GM18909 (cell line): ENCODE measurements at regions not wholly inside any gene's neighbourhood (a gene's known extent, or its start where the extent isn't known, plus 50 kb on each side); places are given as distances from the start of the nearest gene placed in this dataset.

ENCODE experiments used
- ATAC-seq: cut with Tn5 transposase; IDR thresholded peaks from one replicate; pipeline ENCODE4 v1.9.1; 2021; ENCODE audit warnings: mild to moderate bottlenecking; ENCODE audit not compliant: unreplicated experiment, poor library complexity

GRCh38 chr22:49721211-49721763, 106.4 kb downstream of the BRD1 start:
- no peak for ATAC-seq

GRCh38 chr22:49720279-49720959, 107.3 kb downstream of the BRD1 start:
- ATAC-seq: no peak

DNA sequence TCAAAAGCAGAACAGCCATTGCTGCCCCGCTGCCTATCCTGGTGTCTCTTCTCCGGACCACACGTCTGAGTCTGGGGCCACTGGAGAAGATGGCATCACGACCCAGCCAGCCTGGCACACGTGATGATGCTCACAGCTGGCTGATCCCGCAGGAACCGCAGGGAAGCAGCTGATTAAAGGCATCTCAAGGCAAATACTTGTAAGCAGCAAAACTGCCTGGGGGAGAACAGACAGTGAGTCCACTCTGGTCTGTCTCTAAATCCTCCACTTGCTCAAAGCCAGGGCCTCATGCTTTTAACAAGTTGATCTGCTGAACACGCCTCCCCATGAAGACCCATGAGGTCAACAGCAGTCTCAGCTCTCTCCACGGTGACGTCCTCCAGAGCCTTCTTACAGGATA, 108.6 kb downstream of the BRD1 start:
- ATAC-seq: no peak

GRCh38 chr22:49718396-49718795, 109.3 kb downstream of the BRD1 start:
- ATAC-seq: no peak

DNA sequence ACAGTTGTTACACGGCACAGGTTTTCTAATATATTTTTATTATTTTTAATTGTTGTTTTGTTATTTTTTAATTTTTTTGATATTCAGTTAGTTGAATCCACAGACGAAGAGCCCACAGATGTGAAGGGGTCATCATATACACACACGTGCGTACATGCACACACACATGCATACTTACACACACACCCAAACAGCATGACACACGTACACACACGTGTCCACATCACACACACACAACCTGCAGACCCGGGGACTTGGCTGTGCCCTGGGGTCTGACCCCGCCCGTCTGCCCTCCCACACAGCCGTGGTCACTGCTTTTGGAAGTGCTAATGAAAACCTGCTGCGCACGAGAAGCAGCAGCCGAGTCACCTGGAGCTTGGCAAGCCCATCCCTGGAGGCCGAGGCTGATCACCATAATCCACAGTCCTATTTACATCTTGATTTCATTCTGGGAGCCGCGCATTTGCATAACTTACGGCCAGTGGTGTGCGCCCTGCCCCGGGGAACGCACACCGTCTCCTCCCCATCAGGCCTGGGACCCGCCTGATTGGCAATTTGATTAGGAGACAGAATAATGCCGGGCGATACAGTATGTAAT, 110.3 kb downstream of the BRD1 start:
- no peak for ATAC-seq

DNA sequence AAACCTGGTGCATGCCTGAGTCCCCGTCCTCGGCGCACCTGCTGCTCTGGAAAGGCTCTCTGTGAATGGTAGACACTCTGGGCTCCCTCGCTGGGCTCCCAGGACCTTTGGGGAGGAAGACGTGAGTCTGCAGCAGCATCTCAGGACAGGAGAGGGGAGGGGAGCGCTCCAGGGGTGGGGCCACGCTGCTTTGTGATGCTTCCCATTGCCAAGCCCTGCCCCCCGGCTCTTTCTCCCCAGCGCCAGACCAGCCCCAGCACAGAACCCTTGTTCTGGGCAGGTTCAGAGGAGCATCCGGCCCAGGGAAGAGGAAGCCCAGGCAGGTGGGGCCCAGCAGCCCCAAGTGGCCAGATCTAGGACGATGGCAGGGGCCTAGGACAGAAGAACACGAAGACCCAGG, 111.2 kb downstream of the BRD1 start:
- ATAC-seq: no peak

GRCh38 chr22:49715450-49715849, 112.2 kb downstream of the BRD1 start:
- ATAC-seq: no peak

DNA sequence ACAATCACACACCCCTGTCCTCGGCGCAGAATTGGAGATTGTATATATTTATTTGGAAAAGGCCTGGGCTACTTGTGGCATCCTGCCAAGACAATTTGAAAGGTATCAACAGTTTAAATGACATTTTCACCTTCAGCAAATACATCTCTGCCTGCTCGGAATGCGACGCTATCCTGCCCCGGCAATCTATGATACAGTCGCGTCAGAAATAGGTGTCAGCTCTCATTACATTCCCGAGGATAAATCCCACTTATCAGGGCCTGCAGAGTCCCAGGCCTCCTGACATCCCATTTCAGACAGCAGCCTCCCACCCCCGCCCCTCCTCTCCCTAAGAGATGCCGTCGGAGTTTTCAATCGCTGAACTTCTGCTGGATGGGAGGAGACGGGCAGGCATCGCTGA, 114.7 kb downstream of the BRD1 start:
- no peak for ATAC-seq

DNA sequence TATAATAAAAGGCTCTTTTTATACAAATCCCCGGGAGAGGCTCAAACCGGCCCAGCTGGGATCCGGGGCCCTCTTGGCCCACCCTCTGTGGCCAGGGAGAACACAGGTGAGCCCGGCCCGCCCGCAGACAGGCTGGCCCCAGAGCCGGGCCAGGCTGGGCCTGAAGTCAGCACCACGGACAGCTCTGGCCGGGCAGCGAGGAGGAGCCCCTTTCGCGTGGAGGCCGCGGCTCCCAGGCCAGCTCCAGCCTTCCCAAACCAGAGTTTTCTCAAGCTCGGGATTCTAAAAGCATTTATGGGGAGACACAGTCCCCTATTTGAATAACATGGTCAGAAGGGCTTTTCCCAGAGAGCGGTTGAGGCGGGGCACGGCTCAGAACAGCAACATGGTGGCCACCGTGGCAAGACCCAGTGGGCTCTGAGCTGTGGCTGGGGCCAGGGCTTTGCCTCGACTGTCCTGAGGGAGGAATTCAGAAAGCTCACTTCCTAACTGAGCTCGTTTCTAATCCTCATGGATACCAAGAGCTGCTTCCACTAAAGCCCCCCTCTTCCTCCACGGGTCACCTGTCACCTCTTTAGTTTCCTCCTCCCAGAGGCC, 115.4 kb downstream of the BRD1 start:
- no peak for ATAC-seq

DNA sequence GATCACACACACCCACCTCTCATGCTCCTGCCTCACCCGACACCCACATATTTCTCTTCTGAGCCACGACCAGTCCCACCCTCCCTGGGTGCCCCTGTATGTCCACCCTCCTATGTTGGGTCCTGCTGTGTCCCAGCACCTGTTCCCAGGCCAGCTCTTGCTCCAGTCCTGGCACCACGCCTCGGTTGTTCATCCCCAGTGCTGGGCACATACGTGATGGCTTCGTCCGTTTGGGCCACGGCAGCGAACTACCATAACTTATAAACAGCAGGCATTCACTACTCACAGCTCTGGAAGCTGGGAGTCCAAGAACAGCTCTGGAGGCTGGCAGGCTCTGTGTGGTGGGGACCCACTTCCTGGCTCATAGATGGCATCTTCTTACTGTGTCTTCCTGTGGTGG, 116.9 kb downstream of the BRD1 start:
- ATAC-seq: no peak

- no peak for ATAC-seq
Observed at GRCh38 chr22:49709464-49709863, 118.2 kb downstream of the BRD1 start.

DNA sequence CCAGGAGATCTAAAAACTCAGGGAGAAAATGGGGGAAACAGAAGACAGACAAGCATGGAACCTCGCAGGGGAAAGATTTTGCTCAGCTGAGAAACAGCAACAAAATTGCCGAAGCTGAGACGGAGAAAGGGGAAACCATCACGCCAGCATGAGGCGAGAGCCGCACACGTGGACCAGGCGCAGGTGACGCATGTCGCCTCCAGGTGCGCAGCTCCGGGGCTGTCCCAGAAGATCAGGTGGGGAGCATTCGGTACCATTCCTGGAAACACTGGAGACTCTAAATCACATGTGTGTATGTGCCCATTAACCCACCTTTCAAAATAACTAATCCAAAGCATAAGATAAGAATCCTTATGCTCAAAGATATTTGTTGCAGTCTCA, 121.7 kb downstream of the BRD1 start:
- no peak for ATAC-seq

DNA sequence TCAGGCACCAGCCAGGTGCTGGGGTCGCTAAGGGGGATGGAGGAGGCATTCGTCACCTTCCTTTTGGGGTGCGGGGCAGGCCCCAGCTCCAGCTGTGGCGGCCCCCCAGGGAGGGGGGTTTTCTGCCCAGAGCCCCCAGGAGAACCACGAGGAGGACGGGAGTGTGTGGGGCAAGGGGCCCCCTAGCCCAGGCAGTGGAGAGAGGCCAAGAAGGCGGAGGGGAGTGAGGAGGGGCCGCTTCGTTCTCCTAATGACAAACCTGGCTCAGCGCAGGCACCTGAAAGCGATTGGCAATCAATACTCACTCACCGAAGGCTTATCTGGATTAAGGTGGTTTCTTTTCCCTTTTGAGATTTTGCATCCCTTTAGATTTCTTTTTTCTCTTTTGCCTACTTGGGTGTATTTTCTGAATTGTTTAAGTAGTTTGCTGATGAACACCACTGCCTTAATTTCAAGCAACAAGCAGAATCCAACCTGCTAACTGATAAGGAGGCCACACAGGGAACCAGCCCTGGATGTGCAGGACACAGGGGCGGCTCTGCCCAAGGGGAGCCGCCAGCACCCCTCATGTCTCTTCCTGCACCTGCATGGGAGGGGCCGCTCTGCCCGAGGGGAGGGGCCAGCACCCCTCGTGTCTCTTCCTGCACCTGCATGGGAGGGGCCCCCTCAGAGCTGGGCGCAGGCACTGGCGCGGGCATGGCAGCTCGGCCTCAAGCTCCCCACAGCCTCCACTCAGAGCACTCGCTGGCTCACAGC, 122.3 kb downstream of the BRD1 start:
- ATAC-seq: no peak

- ATAC-seq: no peak
Observed at GRCh38 chr22:49704345-49705215, 123.1 kb downstream of the BRD1 start.

DNA sequence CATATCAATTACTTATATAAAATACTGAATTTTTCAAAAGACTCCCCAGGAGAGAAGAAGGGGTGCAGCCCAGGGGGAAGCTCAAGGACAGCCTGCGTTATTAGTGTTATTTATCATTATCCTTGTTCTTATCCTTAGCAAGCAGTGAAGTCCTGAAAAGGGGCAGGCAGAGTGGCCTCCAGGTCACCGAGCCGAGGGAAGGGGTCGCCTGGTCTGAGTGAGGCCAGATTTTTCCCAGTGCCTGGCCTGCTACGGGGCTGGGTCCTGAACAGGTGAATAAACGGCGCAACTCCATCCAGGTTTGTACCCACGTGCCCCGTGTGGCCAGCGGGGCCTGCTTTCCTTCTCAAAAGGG, 123.7 kb downstream of the BRD1 start:
- no peak for ATAC-seq

DNA sequence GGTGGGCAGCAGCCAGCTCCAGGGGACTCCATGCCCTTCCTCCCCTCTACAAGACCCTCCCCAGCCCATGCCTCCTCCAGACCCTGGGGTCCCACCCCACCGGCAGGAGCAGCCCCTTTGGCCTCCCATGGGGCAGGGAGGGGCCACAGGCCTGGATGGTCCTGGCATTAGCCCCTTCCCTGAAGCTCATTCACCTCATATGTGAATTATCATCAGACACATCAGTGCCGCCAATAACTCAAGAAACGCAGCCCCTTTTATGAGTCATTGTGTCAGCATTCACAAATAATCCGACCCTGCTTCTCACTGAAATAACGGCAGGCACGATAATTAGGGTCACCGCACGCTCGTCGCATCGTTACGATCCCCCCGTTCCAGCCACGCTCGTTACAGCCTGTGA, 124.2 kb downstream of the BRD1 start:
- no peak for ATAC-seq

GRCh38 chr22:49702068-49702397, 125.6 kb downstream of the BRD1 start:
- ATAC-seq: no peak

GRCh38 chr22:49701380-49702067, 126.1 kb downstream of the BRD1 start:
- ATAC-seq: no peak

DNA sequence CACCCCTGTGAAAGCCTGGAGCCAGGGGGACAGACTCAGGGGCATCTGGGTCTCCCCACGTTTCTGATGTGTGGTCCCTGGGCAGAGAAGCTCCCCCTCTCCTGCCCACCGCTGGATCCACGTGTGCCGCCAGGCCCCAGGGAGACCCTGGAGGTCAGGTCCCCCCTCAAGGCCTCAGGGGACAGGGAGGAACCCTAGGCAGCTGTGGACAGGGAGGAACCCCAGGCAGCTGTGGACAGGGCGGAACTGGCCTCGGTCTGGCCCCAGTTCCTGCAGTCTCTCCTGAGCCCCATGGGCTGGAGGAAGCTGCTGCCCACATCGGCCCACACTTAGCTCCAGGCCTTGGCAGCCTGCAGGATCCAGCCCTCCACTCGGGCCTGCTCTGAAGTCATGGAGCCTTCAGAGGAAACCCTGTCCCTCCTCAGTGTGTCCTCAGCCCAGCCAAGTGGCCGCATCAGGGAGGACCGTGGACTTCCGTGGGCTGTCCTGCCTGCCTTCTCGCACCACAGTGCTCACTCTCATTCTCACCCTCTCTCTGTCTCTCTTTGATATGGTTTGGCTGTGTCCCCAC, 127.7 kb downstream of the BRD1 start:
- ATAC-seq: no peak
